Embryonic facial prominence (tissue), 1 donor: ENCODE measurements at regions not wholly inside any gene's neighbourhood (a gene's known extent, or its start where the extent isn't known, plus 50 kb on each side); places are given as distances from the start of the nearest gene placed in this dataset.
"Not testable (repeated sequence)": the region's sequence is repeated elsewhere in the genome, so short reads cannot be mapped to it uniquely, and the experiment has no call there.

Experiments
- DNase-seq: peaks from one replicate; pipeline ENCODE4 v3.0.0-alpha.2; 2016; ENCODE audit errors: extremely low spot score

DNA sequence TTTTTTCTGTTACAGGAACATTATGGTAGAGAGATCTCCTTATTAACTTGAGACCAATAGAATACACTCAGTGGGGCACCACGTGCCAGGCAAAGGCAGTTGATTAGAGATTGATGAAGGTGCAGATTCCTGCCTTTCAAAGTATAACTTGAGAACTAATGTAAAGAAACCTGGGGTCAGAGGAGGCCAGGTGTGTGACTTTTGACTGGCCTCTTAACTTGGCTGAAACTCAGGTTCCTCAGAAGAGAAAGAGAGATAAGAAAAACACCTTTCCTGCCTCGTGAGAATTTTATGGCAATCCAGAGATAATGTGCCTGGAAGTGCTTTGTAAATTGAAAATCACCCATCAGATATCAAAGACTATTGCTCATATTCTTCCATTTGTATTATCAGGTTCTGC is 110.7 kb upstream of the GZMB start:
- DNase-seq: no peak

DNA sequence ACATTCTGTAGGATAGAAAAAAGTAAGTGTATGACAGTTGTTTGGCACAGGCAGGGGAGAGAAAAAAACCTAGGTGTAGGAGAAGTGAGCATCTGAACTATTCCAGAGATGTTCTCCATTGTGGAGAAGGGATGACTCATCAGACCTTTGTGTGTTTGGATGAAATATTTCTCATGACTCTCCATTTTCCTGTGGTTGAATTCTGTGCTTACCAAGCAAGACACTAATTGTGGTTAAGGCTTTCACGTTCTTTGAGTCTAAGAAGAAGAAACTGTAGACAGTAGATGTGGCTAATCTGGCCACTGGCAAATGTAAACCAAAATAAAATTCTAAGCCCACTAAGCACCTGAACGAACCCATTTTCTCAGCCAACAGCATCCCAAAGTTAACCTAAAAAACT is 107.9 kb upstream of the GZMB start:
- DNase-seq: no peak

DNA sequence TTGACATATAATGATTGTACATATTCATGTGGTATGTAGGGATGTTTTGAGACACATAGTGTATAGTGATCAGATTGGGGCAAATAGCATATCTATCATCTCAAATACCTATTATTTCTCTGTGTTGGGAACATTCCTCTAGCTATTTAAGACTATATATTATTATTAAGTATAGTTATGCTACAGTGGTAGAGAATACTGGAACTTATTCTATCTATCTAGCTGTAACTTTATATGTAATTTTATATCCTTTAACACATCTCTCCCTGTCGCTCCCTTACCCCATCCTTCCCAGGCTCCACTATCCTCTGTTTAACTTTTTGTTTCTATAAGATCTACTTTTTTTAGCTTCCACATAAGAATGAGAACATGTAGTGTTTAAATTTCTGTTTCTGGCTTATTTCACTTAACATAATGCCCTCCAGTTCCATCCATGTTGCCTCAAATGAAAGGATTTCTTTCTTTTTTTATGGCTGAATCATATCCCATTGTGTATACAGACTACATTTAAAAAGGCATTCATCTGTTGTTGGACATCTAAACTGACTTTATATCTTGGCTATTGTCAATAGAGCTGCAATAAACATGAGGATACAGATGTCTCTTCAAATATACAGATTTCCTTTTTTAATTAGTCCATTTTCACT is 102.1 kb upstream of the GZMB start:
- DNase-seq: no peak

DNA sequence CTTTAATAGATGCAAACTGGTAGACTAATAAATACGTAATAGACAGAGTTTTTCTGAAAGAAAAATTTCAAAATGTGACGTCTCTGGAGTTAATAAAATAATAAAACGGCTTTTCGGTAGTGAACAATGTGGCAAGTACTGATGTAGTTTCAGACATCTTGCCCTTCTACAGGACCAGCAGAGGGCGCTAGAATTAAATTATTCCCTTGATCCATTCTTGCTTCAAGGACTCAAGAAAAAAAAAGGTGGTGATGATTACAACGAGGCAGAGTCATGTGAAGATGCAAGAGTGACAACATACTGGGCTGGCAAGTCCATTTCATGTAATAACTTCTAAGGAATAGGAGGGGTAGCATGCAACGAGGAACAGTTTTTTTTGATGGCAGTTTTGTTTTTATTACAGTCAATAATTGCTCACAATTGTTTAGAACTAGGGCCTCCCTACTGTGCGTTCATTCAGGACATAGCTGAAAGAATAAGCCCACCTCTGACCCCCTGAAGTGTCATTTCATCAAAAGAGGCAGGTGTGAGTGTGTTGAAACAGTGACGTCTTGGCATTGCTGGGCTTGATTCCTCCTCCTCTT is 101.0 kb upstream of the GZMB start:
- DNase-seq: peak; percentile 48

DNA sequence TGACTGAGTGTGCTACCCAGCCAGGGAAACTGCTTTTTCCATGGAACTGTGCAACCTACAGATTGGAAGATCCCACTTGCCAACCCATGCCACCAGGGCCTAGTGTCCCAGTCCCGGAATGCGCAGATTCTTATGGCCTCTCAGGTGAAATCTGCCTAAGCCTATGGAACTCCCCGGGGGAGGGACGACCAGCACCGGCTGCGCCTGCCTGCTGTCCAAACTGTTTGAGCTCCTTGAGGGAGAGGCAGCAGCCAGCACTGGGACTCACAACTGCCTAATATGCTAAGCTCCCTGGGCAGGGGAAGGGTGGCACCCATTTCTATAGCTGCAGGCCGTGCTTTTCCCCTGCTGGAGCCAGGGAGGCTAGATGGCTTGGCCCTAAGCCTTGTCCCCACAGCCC is 92.5 kb upstream of the GZMB start:
- no peak for DNase-seq

DNA sequence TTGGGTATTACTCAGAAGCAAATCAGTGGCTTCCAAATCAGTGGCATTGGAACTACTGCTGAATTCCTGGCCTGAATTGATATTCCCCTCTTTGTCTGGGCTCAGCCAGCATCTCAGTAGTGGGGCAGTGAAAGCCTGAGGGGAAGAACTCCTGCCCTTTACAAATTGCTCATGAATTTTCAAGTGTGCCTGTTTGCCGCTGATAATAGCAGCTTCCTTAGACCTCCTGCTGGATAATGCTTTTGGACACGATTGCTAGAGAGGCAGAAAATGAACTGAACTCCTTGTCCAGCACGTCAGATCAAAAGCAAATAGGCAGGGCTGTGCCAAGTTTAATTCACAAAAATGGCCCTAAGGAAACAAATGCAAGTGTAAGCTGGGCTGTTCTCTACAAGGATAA is 91.3 kb upstream of the GZMB start:
- DNase-seq: no peak

DNA sequence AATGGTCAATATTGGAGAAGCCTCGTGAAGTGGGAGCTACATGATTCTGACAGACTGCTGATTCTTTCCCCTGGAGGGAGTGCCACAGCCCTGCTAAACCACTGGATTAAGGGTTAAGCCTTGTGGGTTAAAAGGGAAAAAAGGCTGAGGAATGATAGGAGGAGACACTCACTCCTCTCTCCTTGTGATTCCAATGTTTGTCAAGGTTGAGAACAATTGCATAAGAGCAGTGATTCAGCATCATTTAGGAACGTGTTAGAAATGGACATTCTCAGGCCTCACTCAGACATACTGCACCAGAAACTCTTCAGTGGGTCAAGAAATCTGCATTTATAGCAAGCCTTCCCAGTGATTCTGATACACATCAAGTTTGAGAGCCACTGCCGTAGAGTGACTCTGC is 87.8 kb upstream of the GZMB start:
- no peak for DNase-seq

DNA sequence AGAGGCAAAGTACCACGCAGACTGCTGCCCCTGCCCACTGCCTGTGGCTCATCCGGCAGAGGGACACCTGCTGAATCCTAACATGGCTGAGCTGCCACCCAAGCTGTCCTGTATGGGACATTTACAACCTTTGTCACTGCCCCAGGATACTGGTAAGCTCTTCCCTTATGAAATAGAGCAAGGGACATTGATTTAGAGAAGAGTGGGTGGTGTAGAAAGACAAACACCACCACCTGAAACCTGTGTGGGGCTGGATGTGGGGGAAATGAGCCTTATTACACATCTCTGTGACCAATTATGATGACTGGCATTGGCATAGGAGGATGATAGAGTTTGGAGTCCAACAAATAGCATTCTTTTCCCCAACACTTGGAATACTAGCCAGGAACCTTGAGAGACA is 81.2 kb upstream of the GZMB start:
- no peak for DNase-seq

DNA sequence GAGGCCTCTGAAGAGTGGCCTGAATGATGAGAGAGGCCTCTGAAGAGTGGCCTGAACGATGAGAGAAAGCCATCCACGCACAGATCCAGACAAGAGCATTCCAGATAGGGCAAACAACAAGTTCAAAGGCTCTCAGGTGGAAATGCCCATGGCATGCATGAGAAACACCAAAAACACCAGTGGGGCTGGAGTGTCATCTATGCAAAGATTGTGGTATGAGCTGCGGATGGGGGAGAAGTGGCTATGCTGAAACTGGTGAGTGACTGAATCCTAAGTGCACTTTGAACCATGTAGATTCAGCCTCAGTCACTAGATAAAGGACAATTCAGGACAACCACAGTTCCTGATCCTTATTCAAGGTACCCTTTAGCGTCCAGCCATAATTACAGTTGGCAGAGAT is 79.4 kb upstream of the GZMB start:
- no peak for DNase-seq

DNA sequence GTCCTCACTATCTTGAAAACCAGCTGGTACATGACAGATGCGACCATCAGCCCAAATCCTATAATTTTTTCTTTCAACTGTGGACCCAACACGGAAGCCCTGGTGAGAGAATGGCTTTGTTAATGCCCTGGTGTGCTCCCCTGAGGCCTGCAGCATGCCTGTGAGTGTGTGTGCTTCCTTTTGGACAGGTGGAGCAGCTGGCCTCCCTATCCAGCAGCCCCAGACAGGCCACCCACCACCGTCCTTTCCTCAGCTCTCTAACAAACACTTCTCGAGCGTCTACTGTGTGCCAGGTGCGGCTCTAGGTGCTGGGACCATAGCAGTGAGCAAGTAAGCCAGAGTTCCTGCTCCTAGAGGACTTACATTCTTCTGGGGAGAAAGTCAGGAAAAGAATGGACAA is 78.9 kb upstream of the GZMB start:
- no peak for DNase-seq

DNA sequence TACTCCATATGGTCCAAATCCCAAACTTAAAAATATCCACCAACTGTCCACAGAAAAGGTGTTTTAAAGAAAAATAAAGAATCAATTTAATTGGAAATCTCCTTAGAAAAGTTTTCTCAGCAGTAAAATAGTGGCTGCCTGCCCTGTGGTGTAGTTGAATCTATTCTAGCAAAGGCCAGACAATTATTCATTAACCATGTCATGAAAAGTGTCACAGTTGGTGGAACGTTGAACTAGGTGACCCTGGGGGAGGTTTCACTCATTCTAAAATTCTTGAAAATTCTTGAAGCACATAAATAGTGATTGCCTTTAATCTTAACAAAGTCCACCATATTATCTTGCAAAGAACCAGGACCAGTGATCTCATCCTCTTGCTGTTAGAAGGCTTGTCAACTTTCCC is 78.4 kb upstream of the GZMB start:
- DNase-seq: no peak

DNA sequence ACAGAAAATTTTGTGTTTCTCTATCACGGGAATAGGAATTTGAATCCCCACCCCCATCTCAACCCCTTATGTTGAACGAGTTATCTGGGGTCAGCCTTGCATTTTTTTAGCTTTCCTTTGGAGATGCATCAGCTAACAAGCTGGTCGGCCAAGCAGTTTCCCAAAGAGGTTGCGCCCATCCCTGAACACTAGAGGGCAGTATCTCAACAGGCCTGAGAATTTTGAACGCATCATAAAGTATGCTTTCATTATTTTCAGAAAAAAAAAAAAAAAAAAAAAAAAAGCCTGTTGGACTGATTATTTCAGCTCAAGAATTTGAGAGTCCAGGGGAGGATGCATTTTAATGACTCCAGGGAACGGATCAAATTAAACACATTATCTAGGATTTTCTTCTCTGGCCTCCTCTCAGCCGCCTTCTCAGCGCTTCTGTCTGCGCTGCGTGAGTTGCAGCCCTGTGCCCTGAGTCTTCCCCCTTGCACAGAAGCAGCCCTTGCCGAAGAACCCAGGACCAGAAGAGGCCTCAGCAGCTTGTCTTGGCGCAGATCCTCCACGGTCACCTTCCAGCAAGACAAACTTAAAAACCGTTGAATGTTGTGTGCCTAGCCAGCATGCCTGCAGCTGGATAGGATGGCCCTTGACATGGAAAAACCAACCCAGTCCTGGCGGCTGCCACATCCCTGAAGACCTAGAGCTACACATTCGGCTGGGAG is 76.6 kb upstream of the GZMB start:
- peak; percentile 46 for DNase-seq

DNA sequence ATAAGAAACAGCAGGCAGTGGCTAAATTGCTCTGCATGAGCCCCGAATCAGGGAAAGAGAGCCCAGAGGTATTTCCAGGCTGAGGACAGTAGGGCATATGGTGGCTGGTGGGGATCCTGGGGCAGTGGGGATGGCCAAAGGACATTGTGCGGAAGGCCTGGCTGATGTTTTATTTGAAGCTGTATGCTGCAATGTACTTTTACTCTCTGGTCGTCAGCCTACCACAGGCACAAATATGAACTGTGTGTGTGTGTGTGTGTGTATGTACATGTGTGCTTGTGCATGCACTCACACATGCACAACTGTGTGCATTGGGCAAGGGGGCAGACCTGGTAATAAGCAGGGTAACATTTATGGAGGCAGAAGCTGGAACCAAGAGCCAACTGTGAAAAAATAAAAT is 74.7 kb upstream of the GZMB start:
- DNase-seq: no peak

DNA sequence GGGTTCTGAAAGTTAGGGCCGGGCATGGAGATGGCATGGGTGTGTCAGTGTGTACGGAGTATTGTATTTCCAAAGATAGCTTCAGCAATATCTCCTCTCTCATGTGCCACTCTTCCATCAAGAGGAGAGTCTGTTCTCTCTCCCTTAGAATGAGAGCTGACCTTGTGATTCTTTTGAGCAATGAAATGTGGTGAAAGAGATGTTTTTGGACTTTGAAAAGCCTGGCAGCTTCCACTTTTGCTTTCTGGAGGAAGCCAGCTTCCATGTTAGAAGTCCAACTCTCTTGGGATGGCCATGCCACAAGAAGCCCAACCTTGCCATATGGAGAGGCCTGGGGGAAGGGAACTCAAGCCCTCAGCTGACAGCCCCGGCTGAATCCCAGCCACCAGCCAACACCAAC is 72.4 kb upstream of the GZMB start:
- DNase-seq: no peak

DNA sequence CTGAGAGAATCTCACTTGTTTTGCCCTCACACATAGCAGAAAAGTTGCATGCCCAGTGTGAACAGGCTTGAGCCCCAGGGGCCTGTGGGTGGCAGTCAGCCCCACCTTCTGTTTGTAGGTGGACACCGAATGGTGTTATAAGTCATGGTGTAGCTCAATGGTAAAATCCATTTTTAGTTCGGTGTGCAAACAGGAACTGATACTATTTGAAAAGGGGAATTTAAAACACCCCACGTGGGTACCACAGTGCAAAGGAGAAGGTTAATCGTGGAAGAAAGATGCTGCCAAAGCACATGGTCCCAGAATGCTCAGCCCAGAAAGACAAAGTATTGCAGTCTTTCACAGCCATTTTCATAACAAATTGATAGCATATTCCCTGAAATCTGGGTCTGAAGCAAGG is 71.8 kb upstream of the GZMB start:
- DNase-seq: no peak

DNA sequence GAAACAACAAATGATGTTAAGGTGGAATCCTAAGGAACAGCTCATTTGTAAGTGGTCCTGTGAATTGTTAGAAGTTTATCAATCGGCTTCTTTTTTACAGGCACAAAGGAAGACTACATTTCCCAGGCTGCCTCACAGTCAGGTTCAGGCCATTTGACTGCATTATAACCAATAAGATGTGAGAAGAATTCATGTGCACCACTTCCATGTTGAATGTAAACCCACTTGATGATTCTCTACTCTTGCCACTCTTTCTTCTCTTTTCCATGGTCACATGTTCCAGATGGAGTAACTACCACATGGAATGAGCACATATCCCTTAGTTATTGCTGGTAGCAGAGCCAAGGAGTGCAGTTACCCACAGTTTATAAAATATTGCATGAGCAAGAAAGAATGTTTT is 67.1 kb upstream of the GZMB start:
- no peak for DNase-seq

DNA sequence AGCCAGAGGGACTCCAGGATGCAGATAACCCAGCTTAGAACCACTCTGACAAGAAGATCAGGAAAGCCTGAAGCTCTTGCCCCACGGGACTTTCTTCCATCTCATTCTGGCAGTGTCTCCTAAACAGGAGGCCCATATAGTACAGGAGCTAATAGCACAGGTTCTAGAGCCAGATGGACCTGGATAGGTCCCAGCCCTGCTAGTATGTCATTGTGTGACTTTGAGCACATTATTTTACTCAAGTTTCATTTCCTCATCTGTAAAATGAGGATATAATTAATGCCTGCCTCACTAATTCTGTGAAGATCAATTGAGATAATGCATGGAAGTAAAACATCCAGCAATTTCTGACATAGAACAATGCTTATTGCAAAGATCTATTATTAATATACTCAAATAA is 66.5 kb upstream of the GZMB start:
- no peak for DNase-seq

DNA sequence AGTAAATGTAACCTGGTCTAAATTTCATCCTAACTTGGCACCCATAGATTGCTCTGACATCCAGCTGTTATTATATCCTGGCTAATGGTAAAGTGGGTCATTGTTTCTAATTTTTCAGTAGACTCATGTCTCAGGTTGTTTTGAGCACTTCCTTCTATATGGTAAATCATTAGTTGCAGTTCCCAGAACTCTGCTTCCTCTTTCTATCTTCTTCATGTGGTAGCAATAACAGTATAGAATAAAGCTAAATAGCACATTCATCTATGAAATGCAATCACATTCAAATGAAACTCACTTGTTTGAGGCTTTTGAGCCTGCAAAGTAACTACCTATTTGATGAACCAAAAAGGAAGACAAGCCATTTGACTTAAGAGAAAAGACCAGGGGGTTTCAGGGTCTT is 65.1 kb upstream of the GZMB start:
- no peak for DNase-seq

DNA sequence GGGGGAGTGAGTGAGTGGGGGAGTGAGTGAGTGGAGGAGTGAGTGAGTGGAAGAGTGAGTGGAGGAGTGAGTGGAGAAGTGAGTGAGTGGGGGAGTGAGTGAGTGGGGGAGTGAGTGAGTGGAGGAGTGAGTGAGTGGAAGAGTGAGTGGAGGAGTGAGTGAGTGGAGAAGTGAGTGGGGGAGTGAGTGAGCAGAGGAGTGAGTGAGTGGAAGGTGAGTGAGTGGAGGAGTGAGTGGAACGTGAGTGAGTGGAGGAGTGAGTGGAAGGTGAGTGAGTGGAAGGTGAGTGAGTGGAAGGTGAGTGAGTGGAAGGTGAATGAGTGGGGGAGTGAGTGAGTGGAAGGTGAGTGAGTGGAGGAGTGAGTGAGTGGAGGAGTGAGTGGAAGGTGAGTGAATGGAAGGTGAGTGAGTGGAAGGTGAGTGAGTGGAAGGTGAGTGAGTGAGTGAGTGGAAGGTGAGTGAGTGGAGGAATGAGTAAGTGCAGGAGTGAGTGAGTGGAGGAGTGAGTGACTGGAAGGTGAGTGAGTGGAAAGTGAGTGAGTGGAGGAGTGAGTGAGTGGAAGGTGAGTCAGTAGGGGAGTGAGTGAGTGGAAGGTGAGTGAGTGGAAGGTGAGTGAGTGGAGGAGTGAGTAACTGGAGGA is 62.4 kb upstream of the GZMB start:
- DNase-seq: not testable (repeated sequence)

DNA sequence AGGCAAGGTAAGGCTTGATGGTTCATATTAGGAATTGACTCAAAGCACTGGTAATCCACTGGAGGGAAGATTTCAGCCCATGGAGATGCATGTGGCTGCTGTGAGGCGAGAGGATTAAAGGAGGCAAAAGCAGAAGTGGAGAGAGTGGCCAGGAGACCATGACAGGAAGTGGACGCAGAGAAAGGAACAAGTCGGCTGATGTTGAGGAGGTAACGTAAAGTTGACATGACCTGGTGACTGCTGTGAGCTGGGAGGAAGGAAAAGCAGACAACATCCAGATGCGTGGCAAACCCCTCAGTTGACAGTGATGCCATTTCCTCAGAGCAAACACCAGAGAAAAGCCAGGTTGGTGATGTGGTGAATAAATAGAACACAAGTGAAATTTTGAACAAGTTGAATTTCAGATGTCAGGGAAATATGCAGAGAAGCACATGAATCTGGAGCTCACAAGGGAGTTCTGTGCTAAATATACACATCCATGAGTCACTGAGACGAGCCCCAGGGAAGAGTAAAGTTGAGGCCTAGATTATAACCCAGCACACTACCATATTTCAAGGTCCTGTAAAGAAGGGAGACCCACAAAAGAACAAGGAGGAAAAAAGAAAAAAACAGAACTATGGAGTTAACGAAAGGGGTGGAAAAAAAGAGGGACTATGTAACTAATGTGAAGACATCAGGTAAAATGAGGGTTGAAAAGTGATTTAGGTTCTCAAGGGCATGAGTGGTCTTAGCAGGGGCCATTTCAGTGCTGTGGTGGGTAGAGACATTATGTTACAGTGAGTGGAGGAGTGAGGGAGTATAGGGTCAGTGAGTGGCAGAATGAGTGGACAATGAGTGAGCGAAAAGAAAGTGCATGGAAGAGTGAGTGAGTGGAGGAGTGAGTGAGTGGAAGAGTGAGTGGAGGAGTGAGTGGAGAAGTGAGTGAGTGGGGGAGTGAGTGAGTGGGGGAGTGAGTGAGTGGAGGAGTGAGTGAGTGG is 61.6 kb upstream of the GZMB start:
- no peak for DNase-seq

DNA sequence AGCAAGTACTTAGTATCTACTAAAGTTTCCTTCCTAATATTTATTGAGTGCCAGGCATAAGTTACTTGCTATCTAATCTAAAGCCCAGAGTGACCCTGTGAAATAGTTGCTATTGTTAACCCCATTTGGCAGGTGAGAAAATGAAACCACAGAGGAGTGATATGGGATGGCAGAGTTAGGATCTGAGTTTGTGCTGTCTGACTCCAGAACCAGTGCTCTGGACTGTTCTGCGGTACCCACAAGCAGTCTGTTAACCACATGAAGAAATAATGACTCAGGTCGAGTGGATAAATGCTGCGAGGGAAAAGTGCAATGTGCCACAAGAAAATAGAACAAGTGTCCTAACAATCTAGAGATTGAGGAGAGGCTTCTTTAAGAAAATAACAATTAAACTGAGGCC is 60.7 kb upstream of the GZMB start:
- no peak for DNase-seq

DNA sequence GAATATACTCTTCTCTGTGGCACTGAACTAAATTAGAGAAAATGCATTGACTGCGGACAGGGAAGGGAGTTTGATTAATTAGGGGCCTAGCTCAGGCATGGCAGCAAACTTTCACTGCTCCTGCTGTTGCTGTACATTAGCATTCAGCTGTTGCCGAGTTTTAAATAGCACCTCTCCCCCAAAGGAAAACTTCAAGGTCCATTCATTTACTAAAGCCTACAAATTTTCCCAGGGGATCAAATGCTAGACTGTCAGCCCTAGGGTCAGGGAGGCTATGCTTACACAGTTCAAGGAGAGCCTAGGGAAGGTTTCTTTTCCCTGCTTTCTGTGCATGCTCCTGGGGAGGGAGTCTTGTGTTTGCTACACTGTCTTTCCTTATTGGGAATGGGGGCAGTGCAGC is 60.0 kb upstream of the GZMB start:
- DNase-seq: no peak
